Stimulated activated CD4-positive, alpha-beta T cell treated with anti-CD3 and anti-CD28 coated beads, Interleukin-4, amount 100 ng/mL, for 1 hour (primary cell): ENCODE measurements at regions not wholly inside any gene's neighbourhood (a gene's known extent, or its start where the extent isn't known, plus 50 kb on each side); places are given as distances from the start of the nearest gene placed in this dataset.

Source experiments
- DNase-seq: peaks from one replicate; pipeline ENCODE4 v3.0.0-alpha.2; 2020

DNA sequence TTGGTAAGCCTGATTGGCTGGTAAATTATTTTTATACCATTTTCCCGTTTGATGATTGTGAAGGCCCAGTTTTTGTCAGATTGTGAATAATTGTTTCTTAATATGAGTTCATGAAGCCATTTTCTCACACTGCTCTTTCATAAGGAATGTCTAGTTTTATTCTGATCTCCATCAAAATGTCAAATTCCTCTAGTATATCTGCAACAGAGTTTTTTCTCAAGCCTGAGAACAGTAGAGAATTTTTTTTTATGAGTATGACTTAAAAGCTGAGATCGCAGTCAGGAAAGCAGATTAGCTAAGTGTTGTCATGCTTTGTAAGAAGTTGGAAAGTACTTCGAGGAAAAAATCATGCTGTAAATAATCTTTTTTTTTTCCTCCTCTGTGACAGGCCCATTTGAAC lies 484.9 kb upstream of the ATP2B1 start:
- DNase-seq, result no peak

DNA sequence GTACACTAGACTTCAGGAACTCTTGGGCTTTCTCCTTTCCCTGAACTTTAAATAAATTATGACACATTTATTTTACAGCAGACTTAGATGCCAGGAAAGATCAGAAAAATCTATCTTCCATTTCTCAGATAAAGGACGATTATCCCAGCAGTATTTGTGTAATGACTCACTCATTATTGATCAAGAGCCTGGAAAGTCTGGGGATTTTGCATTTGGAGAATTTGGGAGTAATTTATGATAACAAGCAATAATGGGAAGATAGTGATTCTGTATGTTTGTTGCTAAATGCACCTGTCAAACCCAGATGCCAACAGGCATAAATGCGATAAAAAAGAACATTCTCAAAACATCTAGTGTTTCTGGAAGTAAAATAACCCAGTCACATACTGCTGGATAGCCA lies 480.2 kb upstream of the ATP2B1 start:
- no peak for DNase-seq

GRCh38 chr12:90183201-90183600 lies 474.6 kb upstream of the ATP2B1 start:
- no peak for DNase-seq

GRCh38 chr12:90181216-90181615 lies 472.6 kb upstream of the ATP2B1 start:
- DNase-seq, result no peak

DNA sequence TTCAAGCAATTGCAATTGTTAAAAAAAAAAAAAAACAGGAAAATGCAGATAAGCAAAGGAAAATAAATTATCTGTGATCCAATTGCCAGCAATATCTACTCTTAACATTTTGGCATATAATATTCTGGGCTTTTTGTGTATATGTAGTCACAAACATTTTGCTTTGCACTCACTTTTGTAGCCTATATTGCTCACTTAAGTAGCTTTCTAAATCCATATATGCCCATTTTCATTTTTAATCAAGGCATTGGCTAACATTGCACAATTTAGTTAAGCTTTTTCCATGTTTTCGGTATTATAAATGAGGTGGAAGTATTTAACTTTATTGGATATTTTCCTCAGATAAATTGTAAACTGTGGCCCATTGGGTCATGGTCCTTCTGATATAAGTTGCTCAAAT lies 466.3 kb upstream of the ATP2B1 start:
- DNase-seq, result no peak

GRCh38 chr12:90174198-90174510 lies 465.5 kb upstream of the ATP2B1 start:
- DNase-seq, result no peak

DNA sequence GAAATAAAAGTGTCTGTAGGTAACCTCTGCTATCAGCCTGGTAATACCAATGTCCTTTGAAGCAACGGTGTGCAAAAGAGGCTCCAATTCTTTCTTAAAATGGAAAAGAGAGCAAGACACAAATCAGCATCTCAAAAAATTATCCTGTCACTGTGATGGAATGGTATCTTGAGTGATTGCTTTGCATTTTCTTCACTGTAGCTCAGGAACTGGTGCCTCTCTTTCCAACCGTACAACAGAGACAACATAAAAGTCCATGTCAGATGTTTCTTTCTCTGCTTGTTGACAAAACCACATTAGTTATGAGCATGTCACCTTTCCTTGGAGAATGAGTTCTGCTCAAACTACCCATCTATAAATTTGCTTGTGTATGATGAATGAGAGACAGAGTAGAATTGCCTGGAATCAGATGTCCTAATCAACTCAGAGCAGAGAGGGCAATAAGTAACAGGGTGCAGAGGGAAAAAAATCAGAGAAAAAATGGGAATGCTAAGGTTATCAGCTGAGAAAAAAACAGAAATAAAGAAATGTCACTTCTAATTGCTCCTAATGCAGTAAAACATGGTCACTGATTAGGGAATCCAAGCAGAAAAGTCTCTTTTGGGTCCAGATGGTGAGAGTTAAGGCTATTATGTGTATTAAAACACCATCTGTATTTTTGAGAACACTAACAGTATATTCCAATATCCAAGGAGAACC lies 465.0 kb upstream of the ATP2B1 start:
- DNase-seq, result no peak

- DNase-seq, result no peak
These were observed 463.9 kb upstream of the ATP2B1 start for GRCh38 chr12:90172524-90172923.

DNA sequence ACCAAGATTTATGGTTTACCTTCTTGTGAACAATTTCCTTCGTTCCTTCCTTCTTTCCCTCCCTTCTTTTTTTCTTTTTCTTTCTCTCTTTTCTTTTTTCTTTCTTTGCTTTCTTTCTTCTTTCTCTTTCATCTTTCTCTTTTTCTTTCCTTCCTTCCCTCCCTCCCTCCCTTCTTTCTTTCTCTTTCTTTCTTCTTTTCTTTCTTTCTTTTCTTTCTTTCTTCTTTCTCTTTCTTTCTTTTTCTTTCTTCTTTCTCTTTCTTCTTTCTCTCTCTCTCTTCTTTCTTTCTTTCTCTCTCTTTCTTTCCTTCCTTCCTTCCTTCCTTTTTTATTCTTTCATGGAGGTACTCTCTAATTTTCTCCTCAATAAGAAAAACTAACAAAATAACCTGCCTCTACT lies 462.1 kb upstream of the ATP2B1 start:
- no peak for DNase-seq

- DNase-seq, result no peak
These were observed 459.0 kb upstream of the ATP2B1 start for GRCh38 chr12:90167518-90168208.

- no peak for DNase-seq
These were observed 458.0 kb upstream of the ATP2B1 start for GRCh38 chr12:90166671-90167070.

GRCh38 chr12:90166012-90166411 lies 457.4 kb upstream of the ATP2B1 start:
- DNase-seq, result no peak

DNA sequence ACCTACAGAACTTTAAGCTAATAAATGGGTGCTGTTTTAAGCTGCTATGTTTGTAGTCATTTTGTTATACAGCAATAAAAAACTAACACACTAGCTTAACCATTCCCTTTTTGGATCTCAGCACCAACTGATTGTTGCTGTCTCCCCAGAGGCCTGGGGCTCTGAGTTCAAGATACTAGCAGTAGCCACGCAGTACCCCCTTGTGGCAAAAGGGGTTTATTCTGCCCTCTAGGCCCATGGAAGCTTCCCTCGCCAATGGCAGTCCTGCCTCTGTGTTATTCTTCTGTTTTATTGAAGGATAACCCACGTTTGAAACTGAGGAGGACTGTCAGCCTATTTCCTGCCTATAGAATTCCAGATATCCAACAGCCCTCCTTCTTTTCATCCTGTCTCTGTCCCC lies 455.3 kb upstream of the ATP2B1 start:
- no peak for DNase-seq

DNA sequence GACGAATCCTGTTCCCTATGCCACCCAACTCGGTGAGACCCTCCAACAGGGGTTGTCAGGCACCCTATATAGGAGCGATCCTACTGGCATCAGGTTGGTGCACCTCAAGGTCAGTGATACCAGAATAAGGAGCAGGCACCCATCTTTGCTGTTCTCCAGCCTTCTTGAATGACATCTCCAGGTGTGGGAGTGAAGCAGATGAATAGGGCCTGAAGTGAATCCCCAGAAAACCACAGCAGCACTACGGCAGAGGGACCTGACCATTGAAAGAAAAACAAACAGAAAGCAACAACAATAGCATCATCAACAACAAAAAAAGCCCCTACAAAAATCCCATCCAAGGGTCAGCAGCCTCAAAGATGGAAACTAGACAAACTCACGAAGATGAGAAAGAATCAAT lies 445.2 kb upstream of the ATP2B1 start:
- DNase-seq, result no peak

DNA sequence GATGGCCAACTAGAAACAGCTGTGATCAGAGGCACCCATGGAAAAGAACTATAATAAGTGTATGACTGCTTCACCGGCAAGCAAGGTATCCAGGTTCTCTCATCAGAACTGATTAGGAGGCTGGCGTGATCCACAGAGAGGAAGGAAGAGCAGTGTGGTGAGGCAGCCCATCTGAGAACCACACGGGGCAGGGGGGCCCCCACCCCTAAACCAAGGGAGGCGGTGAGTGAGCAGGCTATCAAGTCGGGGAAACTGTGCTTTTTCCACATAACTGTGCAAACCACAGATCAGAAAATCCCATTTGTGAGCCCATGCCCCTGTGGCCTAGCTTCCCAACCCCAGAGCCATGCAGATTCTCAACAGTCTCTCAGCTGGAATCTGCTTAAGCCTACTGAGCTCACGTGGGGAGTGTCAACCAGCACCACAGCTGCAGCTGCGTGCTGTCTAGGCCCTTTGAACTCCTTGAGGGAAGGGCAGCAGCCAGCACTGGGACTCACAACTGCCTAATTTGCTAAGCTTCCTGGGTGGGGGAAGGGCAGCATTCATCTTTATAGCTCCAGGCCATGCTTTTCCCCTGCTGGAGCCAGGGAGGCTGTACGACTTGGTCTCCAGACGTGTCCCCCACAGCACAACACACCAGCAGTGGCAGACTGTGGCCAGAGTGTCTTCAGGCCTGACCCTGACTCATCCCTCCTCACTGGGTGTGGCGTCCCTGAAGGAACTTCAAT lies 444.4 kb upstream of the ATP2B1 start:
- DNase-seq, result no peak

- no peak for DNase-seq
These were observed 442.9 kb upstream of the ATP2B1 start for GRCh38 chr12:90151491-90152015.

GRCh38 chr12:90149453-90149852 lies 440.8 kb upstream of the ATP2B1 start:
- no peak for DNase-seq

- no peak for DNase-seq
These were observed 420.9 kb upstream of the ATP2B1 start for GRCh38 chr12:90129366-90130030.

DNA sequence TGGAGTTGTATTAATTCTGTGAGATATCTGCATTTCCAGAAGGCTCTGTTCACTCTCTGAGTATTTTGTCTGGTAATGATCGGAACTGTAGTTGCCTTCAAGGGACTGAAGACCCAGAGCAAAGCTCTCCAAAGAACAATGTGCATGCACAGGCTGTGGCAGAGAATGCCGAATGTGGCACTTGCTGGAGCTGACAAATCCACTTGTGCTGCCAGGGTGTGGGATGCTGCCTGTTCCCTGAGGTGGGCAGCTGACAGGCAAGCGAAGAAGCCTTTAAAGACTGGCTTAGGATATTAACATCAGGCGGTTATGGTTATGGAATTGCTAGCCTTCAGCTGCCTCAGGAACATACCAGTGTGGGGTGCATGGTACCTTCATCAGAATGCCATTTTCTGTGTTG lies 419.9 kb upstream of the ATP2B1 start:
- no peak for DNase-seq

GRCh38 chr12:90126125-90126524 lies 417.5 kb upstream of the ATP2B1 start:
- DNase-seq, result no peak

DNA sequence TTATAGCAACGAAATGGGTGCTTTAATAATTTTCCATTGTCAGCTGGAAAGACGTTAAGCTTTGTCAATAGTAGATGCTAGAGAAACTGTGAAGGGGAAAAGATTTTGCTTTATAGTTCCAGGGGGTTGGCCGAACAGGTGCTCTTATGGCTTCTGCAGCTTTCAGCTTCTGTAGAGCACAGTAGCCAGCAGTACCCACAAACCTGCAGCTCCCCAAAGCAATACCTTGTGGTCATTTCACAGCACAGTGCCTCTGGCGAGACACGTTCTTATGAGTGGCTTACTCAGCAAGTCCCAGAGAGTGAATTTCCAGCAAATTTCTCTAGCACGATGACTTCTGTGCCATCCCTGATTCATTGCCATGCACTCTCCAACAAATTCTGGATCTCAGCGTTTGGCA lies 416.3 kb upstream of the ATP2B1 start:
- no peak for DNase-seq

- no peak for DNase-seq
These were observed 415.7 kb upstream of the ATP2B1 start for GRCh38 chr12:90124289-90124688.

DNA sequence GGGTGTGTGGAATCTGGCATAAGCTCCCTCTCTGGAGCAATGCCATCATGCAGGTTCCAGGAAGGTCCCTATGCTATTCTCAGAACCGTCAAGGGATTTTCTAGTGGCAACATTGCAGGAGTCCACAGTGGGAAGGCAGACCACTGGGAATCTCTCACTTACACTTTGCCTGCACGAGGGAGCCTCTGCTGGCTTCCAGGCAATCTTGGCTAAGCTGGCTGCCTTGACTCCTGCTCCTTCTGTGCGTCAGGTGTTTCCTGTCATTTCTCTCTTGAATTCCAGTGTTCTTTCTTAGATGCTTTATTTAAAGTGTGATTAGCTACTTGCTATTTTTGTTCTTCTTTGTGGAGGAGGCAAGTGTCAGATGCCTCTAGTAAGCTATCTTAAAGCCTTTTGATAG lies 414.0 kb upstream of the ATP2B1 start:
- DNase-seq, result no peak

DNA sequence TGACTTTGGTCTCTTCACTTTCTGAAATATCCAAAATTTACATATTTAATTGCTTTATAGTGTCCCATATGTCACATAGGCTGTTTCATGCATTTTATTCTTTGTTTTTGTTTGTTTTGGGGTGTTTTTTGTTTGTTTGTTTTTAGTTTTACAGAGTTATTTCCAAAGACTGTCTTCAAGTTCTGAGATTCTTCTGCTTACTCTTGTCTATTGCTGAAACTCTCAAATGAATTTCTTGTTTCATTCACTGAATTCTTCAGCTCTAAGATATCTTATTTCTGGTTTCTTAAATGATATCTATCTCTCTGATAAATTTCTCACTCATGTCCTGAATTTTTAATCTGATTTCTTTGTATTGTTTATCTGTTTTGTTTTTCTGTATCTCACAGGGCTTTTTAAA lies 412.0 kb upstream of the ATP2B1 start:
- no peak for DNase-seq
